ENCODE measurements at regions not wholly inside any gene's neighbourhood (a gene's known extent, or its start where the extent isn't known, plus 50 kb on each side); places are given as distances from the start of the nearest gene placed in this dataset.

DNA sequence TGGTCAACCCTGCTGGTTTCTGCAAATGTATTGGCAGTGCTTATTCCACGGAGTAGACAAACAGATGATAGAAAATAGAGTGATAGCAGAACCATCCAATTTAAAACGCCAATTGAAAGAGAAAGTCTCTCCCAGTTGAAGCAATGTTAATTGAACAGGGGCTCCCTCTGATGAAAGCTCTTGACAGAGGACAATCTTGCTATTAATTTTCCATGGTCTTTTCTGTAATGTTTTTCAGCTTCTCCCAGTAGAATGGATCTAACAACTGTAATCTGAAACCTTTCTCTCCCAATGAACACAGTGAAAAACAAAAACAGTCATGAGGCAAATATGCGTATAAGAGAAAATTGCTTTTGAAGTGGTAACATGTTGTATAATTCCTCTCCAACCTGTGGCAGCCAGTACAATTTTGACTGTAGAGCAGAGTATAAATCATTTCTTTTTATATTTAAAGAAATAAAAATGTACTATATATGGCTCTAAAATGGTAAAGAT is 225.1 kb upstream of the GALNTL6 start:
- H3K4me1 ChIP-seq (ENCODE audit: control insufficient read depth, insufficient read depth, low read length): no peaks in the 10 kb centered on the region
- no peaks in the 10 kb centered on the region for H3K36me3 ChIP-seq (ENCODE audit: control insufficient read depth, insufficient read depth, low read length)
- no peak overlapping the region for H3K9ac ChIP-seq (ENCODE audit: low read depth, low read length)
- H3K4me3 ChIP-seq (ENCODE audit: low read depth, low read length): no peak overlapping the region
- no peaks in the 10 kb centered on the region for H3K27me3 ChIP-seq (ENCODE audit: control insufficient read depth, insufficient read depth, low read length)
- no peaks in the 10 kb centered on the region for H3K9me3 ChIP-seq (ENCODE audit: control insufficient read depth, insufficient read depth, low read length)

DNA sequence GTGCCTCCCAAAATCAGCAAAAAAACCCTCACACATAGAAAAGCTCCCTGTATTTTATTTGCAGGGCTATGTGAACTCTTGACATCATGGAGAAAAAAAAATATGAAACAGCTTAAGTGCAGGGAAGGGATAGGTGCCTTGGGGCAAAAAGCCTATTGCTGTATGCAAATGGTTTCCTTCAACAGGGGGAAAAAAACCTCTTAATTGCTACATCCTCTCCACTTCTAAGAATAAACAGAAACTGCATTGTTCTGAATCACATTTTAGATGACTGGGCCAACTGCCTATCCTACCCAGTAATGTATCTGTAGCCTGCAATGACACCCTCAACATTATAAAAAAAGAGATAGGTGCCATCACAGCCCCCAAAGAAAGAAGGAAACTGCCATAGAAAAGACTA is 229.4 kb upstream of the GALNTL6 start:
- H3K27me3 ChIP-seq (ENCODE audit: control insufficient read depth, insufficient read depth, low read length): no peaks in the 10 kb centered on the region
- H3K4me1 ChIP-seq (ENCODE audit: control insufficient read depth, insufficient read depth, low read length): no peaks in the 10 kb centered on the region
- no peak overlapping the region for H3K4me3 ChIP-seq (ENCODE audit: low read depth, low read length)
- no peak overlapping the region for H3K9ac ChIP-seq (ENCODE audit: low read depth, low read length)
- no peaks in the 10 kb centered on the region for H3K36me3 ChIP-seq (ENCODE audit: control insufficient read depth, insufficient read depth, low read length)
- H3K9me3 ChIP-seq (ENCODE audit: control insufficient read depth, insufficient read depth, low read length): no peaks in the 10 kb centered on the region

DNA sequence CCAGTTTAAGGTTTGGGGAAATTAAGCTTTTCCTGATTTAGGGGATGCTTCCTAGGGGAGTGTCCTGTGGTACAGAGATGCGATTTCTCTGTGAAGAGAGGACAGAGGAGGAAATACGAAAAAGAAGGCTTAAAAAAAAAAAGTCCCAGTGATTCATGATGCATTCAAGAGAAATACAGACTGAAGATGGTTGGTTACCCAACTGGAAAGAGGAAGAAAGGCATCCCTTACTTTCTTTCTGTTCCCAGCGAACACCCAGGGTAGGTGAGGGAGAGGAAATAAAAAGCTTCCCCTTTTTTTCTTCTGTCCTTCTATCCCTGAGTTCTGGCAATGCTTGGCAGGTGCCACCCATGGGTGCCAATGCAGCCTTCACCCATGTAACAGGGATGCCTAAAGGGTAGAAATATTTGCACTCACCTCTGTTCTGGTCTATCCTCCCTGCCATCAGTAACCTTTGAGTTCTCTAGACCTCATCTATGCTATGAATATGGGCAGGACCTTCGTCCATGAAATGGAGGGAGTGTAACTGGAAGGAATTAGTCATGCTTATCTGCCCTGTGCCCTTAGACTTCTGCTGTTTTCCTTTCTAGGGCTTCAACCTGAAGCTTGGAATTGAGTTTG is 230.1 kb upstream of the GALNTL6 start:
- no peaks in the 10 kb centered on the region for H3K36me3 ChIP-seq (ENCODE audit: control insufficient read depth, insufficient read depth, low read length)

DNA sequence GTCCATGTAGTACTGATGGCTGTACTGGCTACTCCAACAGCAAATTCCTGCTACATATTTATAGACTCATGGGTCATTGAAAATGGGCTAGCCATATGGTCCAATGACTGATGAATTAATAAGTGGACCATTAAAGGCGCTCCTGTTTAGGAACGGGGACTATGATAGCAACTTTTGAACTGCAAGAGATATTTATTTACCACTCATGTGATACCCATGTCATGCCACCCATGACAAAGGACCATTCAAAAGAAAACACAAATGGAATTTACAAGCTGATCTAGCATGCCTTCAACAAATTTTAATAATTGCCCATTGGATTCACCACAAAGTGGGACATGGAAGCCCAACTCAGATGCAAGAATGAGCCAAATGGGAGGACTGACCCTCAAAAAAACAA is 240.0 kb upstream of the GALNTL6 start:
- no peak overlapping the region for H3K4me3 ChIP-seq (ENCODE audit: low read depth, low read length)
- no peaks in the 10 kb centered on the region for H3K4me1 ChIP-seq (ENCODE audit: control insufficient read depth, insufficient read depth, low read length)
- H3K36me3 ChIP-seq (ENCODE audit: control insufficient read depth, insufficient read depth, low read length): no peaks in the 10 kb centered on the region
- H3K9me3 ChIP-seq (ENCODE audit: control insufficient read depth, insufficient read depth, low read length): no peaks in the 10 kb centered on the region
- H3K9ac ChIP-seq (ENCODE audit: low read depth, low read length): no peak overlapping the region
- H3K27me3 ChIP-seq (ENCODE audit: control insufficient read depth, insufficient read depth, low read length): no peaks in the 10 kb centered on the region

More for the DNA sequence above, 230.1 kb upstream of the GALNTL6 start:
- H3K9me3 ChIP-seq (ENCODE audit: control insufficient read depth, insufficient read depth, low read length): no peaks in the 10 kb centered on the region
- H3K27me3 ChIP-seq (ENCODE audit: control insufficient read depth, insufficient read depth, low read length): no peaks in the 10 kb centered on the region
- no peak overlapping the region for H3K4me3 ChIP-seq (ENCODE audit: low read depth, low read length)
- no peaks in the 10 kb centered on the region for H3K4me1 ChIP-seq (ENCODE audit: control insufficient read depth, insufficient read depth, low read length)
- H3K9ac ChIP-seq (ENCODE audit: low read depth, low read length): no peak overlapping the region

DNA sequence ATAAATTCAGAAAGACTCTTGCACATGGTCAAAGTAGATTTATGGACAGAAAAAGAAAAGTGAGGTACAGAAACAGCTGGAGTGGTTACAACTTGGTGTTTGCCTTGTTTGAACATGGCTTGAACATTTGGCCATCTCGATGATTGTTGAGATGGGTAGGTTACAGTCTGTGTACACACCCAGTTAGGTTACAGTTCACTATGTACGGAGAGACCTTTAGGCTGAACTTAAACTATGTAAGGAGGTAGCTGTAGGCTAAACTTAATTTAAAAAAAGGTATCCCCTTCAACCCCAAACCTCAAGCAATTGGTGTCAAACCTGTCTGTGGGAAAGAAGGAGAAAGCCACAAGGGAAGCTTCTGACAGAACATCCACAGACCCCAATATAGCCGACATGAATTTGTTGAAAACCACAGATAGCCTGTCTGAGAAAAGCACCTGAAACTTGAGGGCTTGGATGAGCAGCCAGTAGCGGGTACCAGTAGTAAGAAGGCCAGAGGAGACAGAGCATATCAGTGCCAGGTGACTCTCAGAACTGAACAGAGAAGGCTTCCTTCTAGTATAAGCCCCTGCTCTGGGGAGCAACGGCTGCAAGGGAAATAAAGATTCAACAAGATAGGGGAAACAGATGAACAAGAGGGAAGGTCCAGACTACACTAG is 247.9 kb upstream of the GALNTL6 start:
- no peak overlapping the region for H3K9ac ChIP-seq (ENCODE audit: low read depth, low read length)
- no peaks in the 10 kb centered on the region for H3K36me3 ChIP-seq (ENCODE audit: control insufficient read depth, insufficient read depth, low read length)
- H3K4me3 ChIP-seq (ENCODE audit: low read depth, low read length): no peak overlapping the region
- no peaks in the 10 kb centered on the region for H3K9me3 ChIP-seq (ENCODE audit: control insufficient read depth, insufficient read depth, low read length)
- no peaks in the 10 kb centered on the region for H3K4me1 ChIP-seq (ENCODE audit: control insufficient read depth, insufficient read depth, low read length)
- no peaks in the 10 kb centered on the region for H3K27me3 ChIP-seq (ENCODE audit: control insufficient read depth, insufficient read depth, low read length)

DNA sequence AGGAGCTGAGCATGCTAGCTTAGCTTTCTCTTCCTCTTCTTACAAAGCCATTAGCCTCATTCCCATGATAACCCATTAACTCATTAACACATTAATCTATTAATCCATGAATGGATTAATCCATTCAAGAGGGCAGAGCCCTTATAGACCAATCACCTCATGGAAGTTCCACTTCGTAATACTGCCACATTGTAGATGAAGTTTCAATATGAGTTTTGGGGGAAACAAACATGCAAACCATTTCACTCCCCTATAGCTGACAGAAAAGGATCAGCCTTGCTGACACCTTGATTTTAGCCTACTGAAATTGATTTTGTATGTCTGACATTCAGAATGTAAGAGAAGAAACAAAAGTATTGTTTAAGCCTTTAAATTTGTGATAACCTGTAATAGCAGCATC is 251.8 kb upstream of the GALNTL6 start:
- H3K36me3 ChIP-seq (ENCODE audit: control insufficient read depth, insufficient read depth, low read length): no peaks in the 10 kb centered on the region
- no peaks in the 10 kb centered on the region for H3K9me3 ChIP-seq (ENCODE audit: control insufficient read depth, insufficient read depth, low read length)
- no peak overlapping the region for H3K4me3 ChIP-seq (ENCODE audit: low read depth, low read length)
- no peaks in the 10 kb centered on the region for H3K4me1 ChIP-seq (ENCODE audit: control insufficient read depth, insufficient read depth, low read length)
- H3K9ac ChIP-seq (ENCODE audit: low read depth, low read length): no peak overlapping the region
- H3K27me3 ChIP-seq (ENCODE audit: control insufficient read depth, insufficient read depth, low read length): no peaks in the 10 kb centered on the region

DNA sequence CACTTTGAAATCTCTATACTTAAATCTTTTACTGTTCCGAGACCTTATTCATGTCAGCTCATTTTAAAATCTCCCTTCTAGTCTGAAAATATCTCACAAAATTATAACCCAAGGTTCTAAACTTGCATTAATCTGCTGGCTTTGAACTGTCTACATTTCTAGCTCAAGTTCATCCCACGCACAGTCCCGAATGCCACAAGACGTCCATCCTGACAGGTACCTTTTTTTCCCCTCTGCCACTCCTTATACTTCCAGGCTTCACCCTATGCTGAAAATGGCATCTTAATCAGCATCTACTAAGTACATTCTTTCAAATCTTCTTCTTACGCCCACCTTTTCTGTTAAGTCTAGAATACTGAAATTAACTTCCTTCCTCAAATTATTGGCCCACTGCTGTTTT is 259.2 kb upstream of the GALNTL6 start:
- Histone ChIP-seq H3K27me3 (ENCODE audit: control insufficient read depth, insufficient read depth, low read length) (no peaks in the 10 kb centered on the region), H3K9ac (ENCODE audit: low read depth, low read length) (no peak overlapping the region), H3K4me1 (ENCODE audit: control insufficient read depth, insufficient read depth, low read length) (no peaks in the 10 kb centered on the region), H3K9me3 (ENCODE audit: control insufficient read depth, insufficient read depth, low read length) (no peaks in the 10 kb centered on the region), H3K36me3 (ENCODE audit: control insufficient read depth, insufficient read depth, low read length) (no peaks in the 10 kb centered on the region), H3K4me3 (ENCODE audit: low read depth, low read length) (no peak overlapping the region)

DNA sequence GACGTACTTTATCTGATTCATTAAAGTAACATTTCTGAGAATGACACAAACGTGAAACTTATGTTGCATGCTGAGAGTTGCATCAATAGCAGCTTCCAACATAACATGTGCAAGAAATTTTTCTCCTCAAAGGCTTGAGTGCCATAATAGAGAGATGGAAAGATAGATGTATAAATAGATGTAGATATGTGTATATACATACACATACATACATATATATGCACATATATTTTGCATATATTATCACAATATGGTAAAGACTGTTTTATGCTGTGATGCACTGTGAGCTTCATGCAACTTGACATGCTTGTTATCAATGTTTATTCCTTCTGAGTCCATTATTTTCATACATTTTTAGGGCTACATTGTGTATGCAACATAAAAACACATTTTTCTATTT is 270.6 kb upstream of the GALNTL6 start:
- Histone ChIP-seq H3K36me3 (ENCODE audit: control insufficient read depth, insufficient read depth, low read length) (no peaks in the 10 kb centered on the region), H3K9ac (ENCODE audit: low read depth, low read length) (no peak overlapping the region), H3K4me1 (ENCODE audit: control insufficient read depth, insufficient read depth, low read length) (no peaks in the 10 kb centered on the region), H3K9me3 (ENCODE audit: control insufficient read depth, insufficient read depth, low read length) (no peaks in the 10 kb centered on the region), H3K27me3 (ENCODE audit: control insufficient read depth, insufficient read depth, low read length) (no peaks in the 10 kb centered on the region), H3K4me3 (ENCODE audit: low read depth, low read length) (no peak overlapping the region)

DNA sequence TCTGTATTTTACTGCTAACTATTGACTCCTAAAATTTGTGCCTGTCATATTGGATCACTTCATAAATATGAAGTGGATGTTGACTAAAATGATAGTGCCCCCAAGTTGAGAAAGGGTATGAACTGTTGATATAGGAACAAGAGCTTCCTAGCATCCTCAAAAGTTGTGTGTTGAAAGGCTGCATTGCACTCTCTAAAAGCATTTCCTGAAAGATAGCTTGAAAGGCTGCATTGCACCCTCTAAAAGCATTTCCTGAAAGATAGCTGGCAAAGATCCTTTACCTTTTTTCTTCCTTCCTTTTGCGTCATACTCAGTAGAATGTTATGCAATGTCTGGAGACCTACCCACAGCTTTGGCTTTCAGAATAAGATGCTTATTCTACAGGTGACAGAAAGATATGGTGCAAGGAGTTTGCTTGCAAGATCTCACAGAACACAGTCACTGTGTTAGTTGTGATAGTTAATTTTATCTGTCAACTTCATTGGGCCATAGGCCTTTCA is 274.6 kb upstream of the GALNTL6 start:
- Histone ChIP-seq H3K27me3 (ENCODE audit: control insufficient read depth, insufficient read depth, low read length) (no peaks in the 10 kb centered on the region), H3K4me3 (ENCODE audit: low read depth, low read length) (no peak overlapping the region), H3K9ac (ENCODE audit: low read depth, low read length) (no peak overlapping the region), H3K36me3 (ENCODE audit: control insufficient read depth, insufficient read depth, low read length) (no peaks in the 10 kb centered on the region), H3K4me1 (ENCODE audit: control insufficient read depth, insufficient read depth, low read length) (no peaks in the 10 kb centered on the region), H3K9me3 (ENCODE audit: control insufficient read depth, insufficient read depth, low read length) (no peaks in the 10 kb centered on the region)

DNA sequence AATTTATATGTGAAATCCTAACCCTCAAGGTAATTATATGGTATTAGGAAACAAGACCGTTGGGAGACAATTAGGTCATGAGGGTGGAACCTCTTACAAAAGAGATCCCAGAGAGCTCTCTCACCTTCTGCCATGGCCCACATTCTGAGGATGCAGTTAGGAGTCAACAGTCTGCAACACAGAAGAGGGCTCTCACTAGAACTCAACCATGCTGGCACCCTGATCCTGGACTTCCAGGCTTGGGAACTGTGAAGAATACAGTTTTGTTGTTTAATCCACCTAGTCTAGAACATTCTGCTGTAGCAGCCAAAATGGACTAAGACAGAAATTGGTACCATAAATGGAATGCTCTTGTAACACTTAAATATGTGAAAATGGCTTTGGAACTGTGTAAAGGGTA is 278.8 kb upstream of the GALNTL6 start:
- Histone ChIP-seq H3K9ac (ENCODE audit: low read depth, low read length) (no peak overlapping the region), H3K4me1 (ENCODE audit: control insufficient read depth, insufficient read depth, low read length) (no peaks in the 10 kb centered on the region), H3K27me3 (ENCODE audit: control insufficient read depth, insufficient read depth, low read length) (no peaks in the 10 kb centered on the region), H3K4me3 (ENCODE audit: low read depth, low read length) (no peak overlapping the region), H3K36me3 (ENCODE audit: control insufficient read depth, insufficient read depth, low read length) (no peaks in the 10 kb centered on the region), H3K9me3 (ENCODE audit: control insufficient read depth, insufficient read depth, low read length) (no peaks in the 10 kb centered on the region)

DNA sequence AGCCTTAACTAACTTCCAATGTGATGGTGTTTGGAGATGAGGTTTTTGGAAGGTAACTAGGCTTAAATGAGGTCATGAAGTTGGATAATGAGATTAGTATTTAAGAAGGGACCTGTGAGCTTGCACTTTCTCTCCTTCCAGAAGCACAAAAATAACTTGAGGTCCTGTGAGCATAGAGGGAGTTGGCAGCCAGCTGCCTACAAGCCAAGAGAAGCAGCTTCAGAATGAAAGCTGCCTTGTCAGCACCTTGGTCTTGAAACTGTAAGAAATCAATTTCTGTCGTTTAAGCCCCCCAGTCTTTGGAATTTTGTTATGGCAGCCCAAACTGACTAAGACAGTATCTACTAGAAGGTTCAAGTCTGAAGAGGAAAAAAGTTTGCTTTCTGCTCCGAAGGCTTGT is 280.2 kb upstream of the GALNTL6 start:
- no peaks in the 10 kb centered on the region for H3K4me1 ChIP-seq (ENCODE audit: control insufficient read depth, insufficient read depth, low read length)
- H3K9me3 ChIP-seq (ENCODE audit: control insufficient read depth, insufficient read depth, low read length): no peaks in the 10 kb centered on the region
- H3K36me3 ChIP-seq (ENCODE audit: control insufficient read depth, insufficient read depth, low read length): no peaks in the 10 kb centered on the region
- no peak overlapping the region for H3K9ac ChIP-seq (ENCODE audit: low read depth, low read length)
- H3K4me3 ChIP-seq (ENCODE audit: low read depth, low read length): no peak overlapping the region
- H3K27me3 ChIP-seq (ENCODE audit: control insufficient read depth, insufficient read depth, low read length): no peaks in the 10 kb centered on the region

DNA sequence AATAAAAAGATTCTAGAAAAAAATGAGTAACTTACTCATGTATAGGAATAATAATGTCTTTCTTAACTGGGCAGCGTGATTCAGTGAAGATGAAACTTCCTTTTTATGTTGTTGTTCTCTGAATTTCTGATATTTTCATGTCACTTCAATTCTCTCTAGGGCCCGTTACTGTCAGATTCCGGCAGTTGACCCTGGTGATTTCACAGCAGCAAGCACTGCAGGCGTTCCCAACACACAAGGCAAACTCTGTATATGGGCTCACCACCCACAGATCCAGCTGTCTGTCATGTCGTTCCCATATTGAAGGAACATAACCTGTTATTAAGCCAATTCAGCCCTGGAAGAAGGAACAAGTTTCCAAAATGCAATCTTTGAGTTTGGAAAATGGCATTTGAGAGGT is 288.3 kb upstream of the GALNTL6 start:
- H3K4me3 ChIP-seq (ENCODE audit: low read depth, low read length): no peak overlapping the region
- H3K4me1 ChIP-seq (ENCODE audit: control insufficient read depth, insufficient read depth, low read length): no peaks in the 10 kb centered on the region
- no peak overlapping the region for H3K9ac ChIP-seq (ENCODE audit: low read depth, low read length)
- no peaks in the 10 kb centered on the region for H3K27me3 ChIP-seq (ENCODE audit: control insufficient read depth, insufficient read depth, low read length)
- no peaks in the 10 kb centered on the region for H3K9me3 ChIP-seq (ENCODE audit: control insufficient read depth, insufficient read depth, low read length)
- no peaks in the 10 kb centered on the region for H3K36me3 ChIP-seq (ENCODE audit: control insufficient read depth, insufficient read depth, low read length)
